Renal cortex interstitium (tissue), 11 donors: ENCODE measurements at regions not wholly inside any gene's neighbourhood (a gene's known extent, or its start where the extent isn't known, plus 50 kb on each side); places are given as distances from the start of the nearest gene placed in this dataset.

ENCODE experiments used
- DNase-seq, 11 donors: peaks; one replicate each; pipeline ENCODE4 v3.0.0-alpha.2; 2013; ENCODE audit warnings: low read depth in 9 of 11, low spot score in 4 of 11; ENCODE audit errors: extremely low read depth in 1 of 11

- no peak for DNase-seq
Observed at GRCh38 chr7:85770332-85770731, 583.5 kb upstream of the SEMA3D start.

GRCh38 chr7:85765698-85766298 is 578.9 kb upstream of the SEMA3D start:
- no peak for DNase-seq

GRCh38 chr7:85764034-85764433 is 577.2 kb upstream of the SEMA3D start:
- no peak for DNase-seq

- no peak for DNase-seq
Observed at GRCh38 chr7:85757348-85757747, 570.5 kb upstream of the SEMA3D start.

- DNase-seq: peak in 4 of 11 donors; percentile 4 to 13 (median 11)
Observed at GRCh38 chr7:85750454-85750949, 563.6 kb upstream of the SEMA3D start.

- no peak for DNase-seq
Observed at GRCh38 chr7:85749696-85750453, 563.0 kb upstream of the SEMA3D start.

GRCh38 chr7:85748861-85749260 is 562.0 kb upstream of the SEMA3D start:
- DNase-seq: no peak

GRCh38 chr7:85737426-85737825 is 550.6 kb upstream of the SEMA3D start:
- no peak for DNase-seq

- DNase-seq: no peak
Observed at GRCh38 chr7:85736085-85736484, 549.2 kb upstream of the SEMA3D start.

- DNase-seq: no peak
Observed at GRCh38 chr7:85734823-85735222, 548.0 kb upstream of the SEMA3D start.

GRCh38 chr7:85733169-85733915 is 546.5 kb upstream of the SEMA3D start:
- DNase-seq: no peak

- DNase-seq: peak in 1 of 11 donors; percentile 9
Observed at GRCh38 chr7:85730012-85730411, 543.2 kb upstream of the SEMA3D start.

GRCh38 chr7:85725026-85725425 is 538.2 kb upstream of the SEMA3D start:
- no peak for DNase-seq

GRCh38 chr7:85719981-85720953 is 533.4 kb upstream of the SEMA3D start:
- DNase-seq: no peak

GRCh38 chr7:85716353-85716752 is 529.5 kb upstream of the SEMA3D start:
- DNase-seq: no peak

GRCh38 chr7:85714951-85715350 is 528.1 kb upstream of the SEMA3D start:
- DNase-seq: no peak

- DNase-seq: no peak
Observed at GRCh38 chr7:85714043-85714578, 527.3 kb upstream of the SEMA3D start.

- DNase-seq: no peak
Observed at GRCh38 chr7:85713171-85713570, 526.3 kb upstream of the SEMA3D start.

- DNase-seq: no peak
Observed at GRCh38 chr7:85711894-85712293, 525.0 kb upstream of the SEMA3D start.
